GM10248 (cell line): ENCODE measurements at regions not wholly inside any gene's neighbourhood (a gene's known extent, or its start where the extent isn't known, plus 50 kb on each side); places are given as distances from the start of the nearest gene placed in this dataset.

Experiments
- CTCF ChIA-PET: fragments of 300-600 bp; sonication (Branson Sonifier 250); formaldehyde crosslinking; extraction: SDS; loops from one replicate; lab custom pipeline; 2021; ENCODE audit warnings: antibody characterized with exemption; lab: Yijun Ruan, JAX
- POLR2A ChIA-PET: fragments of 350-650 bp; sonication (Branson Sonifier 250); formaldehyde crosslinking; extraction: SDS; loops from one replicate; lab custom pipeline; 2020; ENCODE audit warnings: antibody characterized with exemption; lab: Yijun Ruan, JAX
- DNase-seq: peaks from one replicate; pipeline ENCODE4 v3.0.0; 2012; ENCODE audit errors: extremely low spot score
- TF ChIP-seq, protein P1 (sequence below): IDR thresholded peaks from 2 replicates; pipeline ENCODE4 v1.5.1; 2012; ENCODE audit warnings: mild to moderate bottlenecking, low read depth; ENCODE audit errors: extremely low read depth, missing control alignments, control extremely low read depth

DNA sequence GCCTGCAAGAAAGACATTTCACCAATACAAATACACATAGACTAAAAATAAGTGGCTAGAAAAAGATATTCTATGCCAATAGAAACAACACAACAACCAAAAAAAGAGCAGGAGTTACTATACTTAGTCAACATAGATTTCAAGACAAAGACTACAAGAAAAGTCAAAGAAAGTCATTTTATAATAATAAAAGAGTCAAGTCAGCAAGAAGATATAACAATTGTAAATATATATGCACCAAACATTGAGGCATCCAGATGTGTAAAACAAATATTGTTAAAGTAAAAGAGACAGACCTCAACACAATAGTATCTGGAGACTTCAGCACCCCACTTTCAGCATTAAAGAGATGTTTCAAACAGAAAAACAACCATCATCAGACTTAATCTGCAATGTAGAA, 104.6 kb downstream of the AMY1C start:
- TF ChIP-seq, protein P1, sequence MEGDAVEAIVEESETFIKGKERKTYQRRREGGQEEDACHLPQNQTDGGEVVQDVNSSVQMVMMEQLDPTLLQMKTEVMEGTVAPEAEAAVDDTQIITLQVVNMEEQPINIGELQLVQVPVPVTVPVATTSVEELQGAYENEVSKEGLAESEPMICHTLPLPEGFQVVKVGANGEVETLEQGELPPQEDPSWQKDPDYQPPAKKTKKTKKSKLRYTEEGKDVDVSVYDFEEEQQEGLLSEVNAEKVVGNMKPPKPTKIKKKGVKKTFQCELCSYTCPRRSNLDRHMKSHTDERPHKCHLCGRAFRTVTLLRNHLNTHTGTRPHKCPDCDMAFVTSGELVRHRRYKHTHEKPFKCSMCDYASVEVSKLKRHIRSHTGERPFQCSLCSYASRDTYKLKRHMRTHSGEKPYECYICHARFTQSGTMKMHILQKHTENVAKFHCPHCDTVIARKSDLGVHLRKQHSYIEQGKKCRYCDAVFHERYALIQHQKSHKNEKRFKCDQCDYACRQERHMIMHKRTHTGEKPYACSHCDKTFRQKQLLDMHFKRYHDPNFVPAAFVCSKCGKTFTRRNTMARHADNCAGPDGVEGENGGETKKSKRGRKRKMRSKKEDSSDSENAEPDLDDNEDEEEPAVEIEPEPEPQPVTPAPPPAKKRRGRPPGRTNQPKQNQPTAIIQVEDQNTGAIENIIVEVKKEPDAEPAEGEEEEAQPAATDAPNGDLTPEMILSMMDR: no peak
- CTCF ChIA-PET: no interaction called here
- no peak for DNase-seq
- POLR2A ChIA-PET: no interaction called here

DNA sequence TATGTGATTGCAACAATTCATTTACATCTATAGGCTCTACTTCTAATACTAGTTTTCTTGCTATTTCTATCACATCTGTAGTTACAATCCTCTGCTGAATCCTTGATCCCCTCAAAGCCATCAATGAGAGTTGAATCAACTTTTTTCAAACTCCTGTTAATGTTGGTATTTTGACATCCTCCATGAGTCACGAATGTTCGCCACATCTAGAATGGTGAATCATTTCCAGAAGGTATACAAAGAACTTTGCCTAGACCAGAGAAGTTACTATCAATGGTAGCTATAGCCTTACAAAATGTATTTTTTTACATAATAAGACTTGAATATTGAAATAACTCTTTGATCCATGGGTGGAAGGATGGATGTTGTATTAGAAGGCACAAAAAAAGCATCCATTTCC, 110.0 kb downstream of the AMY1C start:
- no peak for DNase-seq
- TF ChIP-seq, protein P1: no peak
- ChIA-PET POLR2A (no interaction called here), CTCF (interaction anchor here (1.3 to 1.5 kb wide), 2 partner anchors 9 to 14 kb away, joined by 4 to 6 read pairs; no protein-coding TSS in a partner anchor)

DNA sequence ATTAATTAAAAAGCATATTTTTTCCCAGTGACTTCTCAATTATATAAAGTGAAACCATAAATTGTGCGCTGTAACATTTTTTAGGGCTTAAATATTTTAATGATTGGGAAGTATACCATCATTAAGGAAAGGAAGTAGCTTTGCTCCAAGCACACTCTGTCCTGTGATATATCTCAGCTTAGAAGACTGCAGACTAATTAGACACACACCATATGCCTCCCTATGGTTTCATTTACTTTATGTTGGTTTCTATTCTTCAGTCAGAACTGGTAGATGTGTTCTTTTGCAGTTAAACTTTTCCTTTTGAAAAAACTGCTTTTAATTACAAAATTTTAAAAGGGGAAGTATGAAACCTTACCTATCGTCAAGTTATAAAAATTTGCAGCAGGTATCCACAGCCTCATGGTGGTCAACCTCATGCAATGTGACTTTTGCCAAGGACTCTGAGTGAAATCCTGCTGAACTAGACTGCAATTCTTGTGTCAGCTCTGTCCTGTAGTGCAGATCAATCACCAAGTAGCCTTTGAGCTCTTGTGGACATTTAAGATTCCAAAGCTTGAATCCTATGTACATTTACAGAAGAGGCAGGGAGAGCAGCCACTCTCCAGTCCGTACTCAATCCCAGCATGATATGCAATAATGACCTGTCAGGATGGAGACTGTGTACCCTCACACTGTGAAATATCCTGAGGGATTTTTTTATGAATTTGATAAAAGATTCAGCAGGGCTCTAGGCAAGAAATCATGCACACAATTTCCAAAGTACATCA, 149.1 kb downstream of the AMY1C start:
- ChIA-PET POLR2A (no interaction called here), CTCF (no interaction called here)
- no peak for DNase-seq
- TF ChIP-seq, protein P1: no peak

DNA sequence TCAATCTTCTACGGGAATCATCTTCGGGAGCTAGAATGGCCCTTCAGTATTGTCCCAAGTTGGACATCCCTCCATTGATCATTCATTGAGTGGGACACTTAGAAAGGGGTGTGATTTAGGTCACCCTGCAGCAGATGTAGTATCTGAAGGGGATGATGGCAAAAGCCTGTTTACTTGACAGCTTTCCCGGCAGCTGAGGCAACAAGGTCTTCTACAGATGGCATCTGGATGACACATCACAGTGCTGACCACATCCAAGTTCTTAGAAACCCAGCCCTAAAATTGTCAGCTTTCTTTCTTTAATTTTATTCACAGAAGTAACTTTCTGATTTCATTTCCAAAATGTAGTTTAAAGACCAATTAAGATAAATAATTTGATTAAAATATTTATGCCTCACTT, 150.3 kb downstream of the AMY1C start:
- TF ChIP-seq, protein P1: no peak
- ChIA-PET POLR2A (no interaction called here), CTCF (no interaction called here)
- DNase-seq: no peak

DNA sequence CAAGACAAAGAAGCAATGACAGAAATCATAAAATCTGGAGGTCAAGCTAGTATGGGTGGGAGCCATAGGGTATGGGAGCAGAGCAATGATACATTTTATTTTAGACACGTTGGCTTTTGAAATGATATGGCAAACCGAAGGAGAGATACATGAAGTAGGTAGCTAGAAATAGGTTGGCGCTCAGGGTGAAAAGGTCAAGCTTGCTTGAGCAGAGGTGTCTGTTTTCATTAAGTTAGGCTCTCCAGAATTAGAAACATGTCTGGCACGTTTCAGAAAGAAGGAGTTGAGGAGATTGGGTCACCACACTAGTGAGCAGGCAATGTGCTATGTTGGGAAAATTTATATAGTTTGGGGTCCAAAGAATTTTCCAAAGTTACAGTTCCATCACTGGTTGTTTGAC, 151.4 kb downstream of the AMY1C start:
- POLR2A ChIA-PET: no interaction called here
- DNase-seq: no peak
- CTCF ChIA-PET: no interaction called here

DNA sequence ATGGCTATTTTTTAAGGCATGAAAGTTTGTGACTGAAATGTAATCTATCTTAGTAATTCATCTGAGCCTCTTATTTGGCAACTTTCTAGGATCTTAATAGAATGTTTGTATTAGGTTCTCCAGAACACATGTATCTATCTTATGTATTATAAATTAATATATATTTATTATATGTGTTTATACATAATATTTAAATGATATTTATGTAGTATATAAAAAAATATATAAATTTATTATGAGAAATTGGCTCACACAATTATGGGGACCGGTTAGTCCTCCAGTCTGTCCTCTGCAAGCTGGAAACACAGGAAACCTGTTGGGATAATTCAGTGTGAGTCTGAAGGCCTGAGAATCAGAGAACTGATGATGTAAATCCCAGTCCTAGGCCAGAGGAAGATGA, 155.7 kb downstream of the AMY1C start:
- TF ChIP-seq, protein P1: no peak
- ChIA-PET CTCF (no interaction called here), POLR2A (no interaction called here)
- DNase-seq: no peak

More for the DNA sequence above, 151.4 kb downstream of the AMY1C start:
- TF ChIP-seq, protein P1: no peak
